HEK293T (cell line): ENCODE measurements at regions not wholly inside any gene's neighbourhood (a gene's known extent, or its start where the extent isn't known, plus 50 kb on each side); places are given as distances from the start of the nearest gene placed in this dataset.

ENCODE experiments used
- CTCF ChIA-PET: fragments of 350-600 bp; formaldehyde crosslinking; extraction: SDS; loops from one replicate; lab custom pipeline; 2021; ENCODE audit warnings: antibody characterized with exemption, inconsistent platforms; lab: Yijun Ruan, JAX
- POLR2A ChIA-PET: fragments of 350-600 bp; formaldehyde crosslinking; extraction: SDS; loops from one replicate; lab custom pipeline; 2020; ENCODE audit warnings: antibody characterized with exemption, inconsistent platforms; lab: Yijun Ruan, JAX
- DNase-seq: peaks from one replicate; pipeline ENCODE4 v3.0.0; 2012; ENCODE audit warnings: mixed read lengths; ENCODE audit errors: extremely low spot score
- ARNT ChIP-seq: fragments of 450-650 bp; IDR thresholded peaks from 2 replicates; pipeline ENCODE4 v1.6.1; 2017; ENCODE audit warnings: mild to moderate bottlenecking
- BHLHE40 ChIP-seq: fragments of 450-650 bp; IDR thresholded peaks from 2 replicates; pipeline ENCODE4 v1.6.1; 2016; ENCODE audit warnings: mild to moderate bottlenecking, moderate library complexity, borderline replicate concordance
- CTBP1 ChIP-seq: fragments of 450-650 bp; IDR thresholded peaks from 2 replicates; pipeline ENCODE4 v1.6.1; 2016; ENCODE audit warnings: borderline replicate concordance
- ELF4 ChIP-seq: fragments of 450-650 bp; IDR thresholded peaks from 2 replicates; pipeline ENCODE4 v1.6.1; 2017; ENCODE audit warnings: antibody characterized with exemption
- FOXA1 ChIP-seq: fragments of 450-650 bp; IDR thresholded peaks from 2 replicates; pipeline ENCODE4 v1.6.1; 2016; ENCODE audit warnings: mild to moderate bottlenecking
- FOXK2 ChIP-seq: fragments of 450-650 bp; IDR thresholded peaks from 2 replicates; pipeline ENCODE4 v1.6.1; 2016; ENCODE audit warnings: mild to moderate bottlenecking
- FOXM1 ChIP-seq: fragments of 450-650 bp; IDR thresholded peaks from 2 replicates; pipeline ENCODE4 v1.6.1; 2017; ENCODE audit warnings: mild to moderate bottlenecking, borderline replicate concordance
- HDGF ChIP-seq: fragments of 450-650 bp; IDR thresholded peaks from 2 replicates; pipeline ENCODE4 v1.6.1; 2017; ENCODE audit warnings: antibody characterized with exemption, borderline replicate concordance
- L3MBTL2 ChIP-seq: fragments of 450-650 bp; conservative IDR thresholded peaks from 2 replicates; pipeline ENCODE4 v1.6.1; 2016; ENCODE audit warnings: mild to moderate bottlenecking
- LEF1 ChIP-seq: fragments of 450-650 bp; IDR thresholded peaks from 2 replicates; pipeline ENCODE4 v1.6.1; 2017; ENCODE audit warnings: mild to moderate bottlenecking, borderline replicate concordance
- NFRKB ChIP-seq: fragments of 450-650 bp; IDR thresholded peaks from 2 replicates; pipeline ENCODE4 v1.6.1; 2016; ENCODE audit warnings: mild to moderate bottlenecking, moderate library complexity
- SP1 ChIP-seq: fragments of 450-650 bp; IDR thresholded peaks from 2 replicates; pipeline ENCODE4 v1.6.1; 2017
- SUZ12 ChIP-seq: fragments of 450-650 bp; IDR thresholded peaks from 2 replicates; pipeline ENCODE4 v1.6.1; 2016; ENCODE audit warnings: mild to moderate bottlenecking
- TARDBP ChIP-seq: fragments of 450-650 bp; IDR thresholded peaks from 2 replicates; pipeline ENCODE4 v1.6.1; 2016
- ZNF384 ChIP-seq: fragments of 450-650 bp; IDR thresholded peaks from 2 replicates; pipeline ENCODE4 v1.6.1; 2016
- TF ChIP-seq, protein P1 (sequence below): fragments of 450-650 bp; IDR thresholded peaks from 2 replicates; pipeline ENCODE4 v1.6.1; 2016

DNA sequence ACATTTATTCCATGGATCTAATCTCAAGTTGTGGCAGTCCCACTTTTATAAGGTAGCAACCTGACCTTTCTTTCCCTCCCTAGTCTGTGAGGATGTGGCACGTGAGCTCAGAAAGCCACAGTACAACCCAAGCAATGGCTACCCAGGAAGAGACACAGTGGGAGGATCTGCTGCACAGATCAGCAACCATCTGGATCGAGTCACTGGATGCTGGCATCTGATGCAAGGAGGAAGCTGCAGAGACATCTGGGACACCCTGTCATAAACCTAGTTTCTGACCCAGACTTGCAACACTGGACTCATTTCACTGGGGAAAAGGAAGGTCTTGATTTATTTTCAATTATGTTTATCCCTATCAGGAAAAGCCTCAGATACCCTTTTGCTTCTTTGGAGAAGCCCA is 327.1 kb downstream of the PAPSS1 start:
- ChIA-PET POLR2A (no interaction called here), CTCF (no interaction called here)
- no peak for TF ChIP-seq ZNF384
- no peak for TF ChIP-seq HDGF
- TF ChIP-seq ELF4: no peak
- no peak for TF ChIP-seq LEF1
- DNase-seq: no peak

- TF ChIP-seq ELF4 (no peak), ARNT (no peak), FOXM1 (no peak), CTBP1 (no peak), ZNF384 (no peak), L3MBTL2 (no peak), SUZ12 (no peak), TARDBP (no peak), FOXA1 (no peak)
- no peak for DNase-seq
- POLR2A ChIA-PET: no interaction called here
- CTCF ChIA-PET: no interaction called here
These were observed 327.7 kb downstream of the PAPSS1 start for GRCh38 chr4:107392380-107392779.

DNA sequence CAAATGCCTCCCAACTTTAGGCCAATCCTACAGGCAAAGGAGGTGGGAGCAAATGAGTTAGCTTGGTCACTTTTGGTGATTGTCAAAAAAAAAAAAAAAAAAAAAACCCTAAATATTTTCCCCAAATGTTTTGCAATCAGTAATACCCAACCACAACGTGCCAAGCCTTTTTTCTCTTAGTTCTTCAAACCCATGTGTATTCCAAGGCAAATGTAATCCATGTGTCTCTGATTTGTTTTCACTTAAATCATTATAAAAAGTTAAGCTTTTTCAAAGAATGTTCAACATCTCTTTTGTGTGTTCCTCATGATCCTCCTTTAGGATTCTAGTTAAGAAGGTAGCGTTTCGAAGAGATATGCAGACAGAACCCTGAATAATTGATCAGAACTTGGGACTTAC is 328.4 kb downstream of the PAPSS1 start:
- TF ChIP-seq ELF4: no peak
- ChIA-PET POLR2A (no interaction called here), CTCF (no interaction called here)
- DNase-seq: no peak

- ChIA-PET POLR2A (no interaction called here), CTCF (no interaction called here)
- no peak for DNase-seq
- no peak for TF ChIP-seq L3MBTL2
- TF ChIP-seq FOXA1: no peak
- no peak for TF ChIP-seq LEF1
These were observed 328.9 kb downstream of the PAPSS1 start for GRCh38 chr4:107391009-107391629.

DNA sequence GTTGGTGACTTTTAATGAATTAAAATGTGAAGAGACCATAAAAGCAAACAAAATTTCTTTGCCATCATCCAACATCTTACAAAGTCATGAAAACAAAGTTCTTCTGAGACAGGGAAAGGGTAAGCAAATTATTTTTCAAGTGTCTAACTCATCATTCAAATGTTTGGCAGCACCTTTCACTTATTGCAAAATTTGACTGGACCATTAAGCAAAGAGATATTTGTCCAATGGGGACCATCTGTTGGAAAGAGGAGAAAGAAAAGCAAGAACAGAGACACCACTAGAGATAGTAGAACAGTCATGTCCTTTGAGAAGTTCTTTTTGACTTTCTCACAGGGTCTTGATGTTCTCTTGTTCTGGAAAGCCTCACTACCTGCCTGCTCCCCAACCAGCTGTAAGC is 330.1 kb downstream of the PAPSS1 start:
- ChIA-PET POLR2A (no interaction called here), CTCF (no interaction called here)
- no peak for DNase-seq
- TF ChIP-seq SP1 (no peak), FOXK2 (no peak), SUZ12 (no peak), ARNT (no peak), CTBP1 (no peak), LEF1 (no peak), HDGF (no peak), ZNF384 (no peak), FOXM1 (no peak)

DNA sequence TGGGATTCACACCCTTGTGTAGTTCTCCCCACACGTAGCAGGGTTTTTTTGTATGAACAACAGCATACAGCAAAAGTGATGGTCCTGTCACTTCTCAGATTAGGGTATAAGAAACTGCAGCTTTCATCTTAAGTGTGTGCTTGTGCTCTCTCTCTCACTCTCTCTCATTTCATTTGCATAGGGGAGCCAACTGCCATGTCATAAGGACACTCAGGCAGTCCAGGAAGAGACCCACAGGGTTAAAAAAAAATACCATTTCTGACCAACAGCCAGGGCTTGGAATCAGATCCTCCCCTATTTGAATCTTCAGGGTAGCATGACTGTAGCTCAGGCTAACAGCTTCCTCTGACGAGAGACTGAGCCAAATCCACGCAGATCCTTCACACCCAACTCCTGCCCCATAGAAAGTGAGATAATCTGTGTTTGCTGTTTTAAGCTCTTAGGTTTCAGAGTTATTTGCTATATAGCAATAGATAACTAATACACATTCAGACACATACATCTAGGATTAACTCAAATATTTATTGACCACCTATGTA is 331.2 kb downstream of the PAPSS1 start:
- CTCF ChIA-PET: no interaction called here
- TF ChIP-seq TARDBP (no peak), ARNT (no peak), FOXM1 (no peak), FOXA1 (no peak), ELF4 (no peak), HDGF (no peak)
- TF ChIP-seq, protein P1, sequence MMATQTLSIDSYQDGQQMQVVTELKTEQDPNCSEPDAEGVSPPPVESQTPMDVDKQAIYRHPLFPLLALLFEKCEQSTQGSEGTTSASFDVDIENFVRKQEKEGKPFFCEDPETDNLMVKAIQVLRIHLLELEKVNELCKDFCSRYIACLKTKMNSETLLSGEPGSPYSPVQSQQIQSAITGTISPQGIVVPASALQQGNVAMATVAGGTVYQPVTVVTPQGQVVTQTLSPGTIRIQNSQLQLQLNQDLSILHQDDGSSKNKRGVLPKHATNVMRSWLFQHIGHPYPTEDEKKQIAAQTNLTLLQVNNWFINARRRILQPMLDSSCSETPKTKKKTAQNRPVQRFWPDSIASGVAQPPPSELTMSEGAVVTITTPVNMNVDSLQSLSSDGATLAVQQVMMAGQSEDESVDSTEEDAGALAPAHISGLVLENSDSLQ: no peak

DNA sequence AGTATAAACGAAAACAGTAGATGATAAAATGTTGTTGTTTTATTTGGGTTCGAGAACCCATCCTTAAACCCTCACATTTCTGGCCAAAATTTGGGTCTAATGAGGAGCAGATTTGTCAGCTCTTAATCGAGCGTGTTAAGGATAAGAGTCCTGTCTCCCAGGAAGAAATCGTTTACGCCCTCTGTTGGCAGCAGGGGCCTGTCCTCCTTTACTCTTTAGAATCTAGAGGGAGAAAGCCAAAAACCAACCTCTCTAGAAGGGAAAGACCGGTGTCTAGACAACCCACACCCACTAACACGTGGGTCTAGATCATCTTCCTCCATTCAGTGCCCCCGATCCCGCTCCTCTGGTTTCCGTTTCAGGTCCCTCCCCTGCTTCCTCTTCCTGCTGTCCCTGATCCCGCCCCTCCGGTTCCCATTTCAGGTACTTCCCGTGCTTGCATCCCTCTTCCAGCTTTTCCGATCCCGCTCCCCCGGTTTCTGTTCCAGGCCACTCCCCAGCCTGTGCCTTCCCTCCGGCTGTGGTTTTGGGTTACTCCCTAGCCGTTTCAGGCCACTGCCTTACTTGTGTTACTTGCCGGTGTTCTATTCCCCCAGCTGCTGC is 339.1 kb downstream of the PAPSS1 start:
- TF ChIP-seq SP1: no peak
- TF ChIP-seq BHLHE40: no peak
- no peak for TF ChIP-seq ELF4
- TF ChIP-seq, protein P1: no peak
- TF ChIP-seq FOXK2: no peak
- no peak for TF ChIP-seq HDGF
- TF ChIP-seq FOXM1: no peak
- TF ChIP-seq SUZ12: no peak
- no peak for TF ChIP-seq ZNF384
- no peak for TF ChIP-seq FOXA1
- no peak for TF ChIP-seq NFRKB
- no peak for TF ChIP-seq ARNT
- no peak for TF ChIP-seq TARDBP
- no peak for TF ChIP-seq CTBP1
- TF ChIP-seq LEF1: no peak
- TF ChIP-seq L3MBTL2: no peak
- no peak for DNase-seq
- ChIA-PET POLR2A (no interaction called here), CTCF (no interaction called here)

More for the DNA sequence above, 331.2 kb downstream of the PAPSS1 start:
- no peak for DNase-seq
- POLR2A ChIA-PET: no interaction called here

DNA sequence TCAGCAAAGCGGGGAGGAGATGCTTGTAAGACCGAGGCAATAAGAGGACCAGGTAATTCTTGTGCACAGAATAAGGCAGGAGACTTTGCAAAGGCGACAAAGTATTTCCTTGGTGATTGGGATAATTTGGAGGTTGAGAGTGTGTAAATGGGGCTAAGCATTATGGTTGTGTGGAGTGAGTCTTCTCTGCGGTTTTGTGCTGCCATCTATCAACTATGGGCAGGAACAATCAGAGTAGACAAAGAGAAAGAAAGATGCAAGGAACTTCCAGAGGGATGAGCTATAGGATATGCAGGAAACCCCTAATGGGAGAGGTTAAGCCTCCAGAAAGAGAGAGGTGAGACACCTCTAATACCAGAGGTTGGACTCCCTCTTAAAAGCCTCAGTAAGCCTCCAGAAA is 339.8 kb downstream of the PAPSS1 start:
- POLR2A ChIA-PET: no interaction called here
- CTCF ChIA-PET: no interaction called here
- no peak for TF ChIP-seq LEF1
- TF ChIP-seq NFRKB: no peak
- no peak for TF ChIP-seq SP1
- TF ChIP-seq FOXM1: no peak
- TF ChIP-seq HDGF: no peak
- TF ChIP-seq FOXK2: no peak
- DNase-seq: no peak
